HEK293 (cell line): ENCODE measurements at regions not wholly inside any gene's neighbourhood (a gene's known extent, or its start where the extent isn't known, plus 50 kb on each side); places are given as distances from the start of the nearest gene placed in this dataset.

ENCODE experiments used
- EGR2 ChIP-seq: fragments of 450-650 bp; formaldehyde crosslinking; IDR thresholded peaks from 2 replicates; pipeline ENCODE4 v1.5.1; 2016; ENCODE audit warnings: low read depth, missing biosample characterization, missing genetic modification characterization
- GLIS1 ChIP-seq: fragments of 450-650 bp; formaldehyde crosslinking; IDR thresholded peaks from 2 replicates; pipeline ENCODE4 v1.5.1; 2016; ENCODE audit warnings: missing biosample characterization, missing genetic modification characterization
- GLIS2 ChIP-seq: fragments of 450-650 bp; formaldehyde crosslinking; IDR thresholded peaks from 2 replicates; pipeline ENCODE4 v1.5.1; 2016; ENCODE audit warnings: missing biosample characterization, missing genetic modification characterization
- KLF1 ChIP-seq: fragments of 450-650 bp; formaldehyde crosslinking; IDR thresholded peaks from 2 replicates; pipeline ENCODE4 v1.5.1; 2016; ENCODE audit warnings: missing biosample characterization, missing genetic modification characterization
- KLF7 ChIP-seq: fragments of 450-650 bp; formaldehyde crosslinking; IDR thresholded peaks from 2 replicates; pipeline ENCODE4 v1.5.1; 2016; ENCODE audit warnings: missing biosample characterization, missing genetic modification characterization, borderline replicate concordance
- WT1 ChIP-seq: fragments of 450-650 bp; formaldehyde crosslinking; IDR thresholded peaks from 2 replicates; pipeline ENCODE4 v1.5.1; 2016; ENCODE audit warnings: missing biosample characterization, missing genetic modification characterization
- ZNF138 ChIP-seq: fragments of 450-650 bp; formaldehyde crosslinking; IDR thresholded peaks from 2 replicates; pipeline ENCODE4 v1.5.1; 2016; ENCODE audit warnings: missing biosample characterization, missing genetic modification characterization, borderline replicate concordance
- ZNF211 ChIP-seq: fragments of 450-650 bp; formaldehyde crosslinking; IDR thresholded peaks from 2 replicates; pipeline ENCODE4 v1.5.1; 2016; ENCODE audit warnings: low read depth, missing biosample characterization, missing genetic modification characterization
- ZNF248 ChIP-seq: fragments of 450-650 bp; formaldehyde crosslinking; IDR thresholded peaks from 2 replicates; pipeline ENCODE4 v1.5.1; 2017; ENCODE audit warnings: missing biosample characterization, missing genetic modification characterization
- ZNF274 ChIP-seq, 2 experiments: fragments of 200-500 bp in 1 of 2; fragments of 450-650 bp in 1 of 2; sonication (Bioruptor generic) in 1 of 2; formaldehyde crosslinking in 1 of 2; IDR thresholded peaks; 2 replicates each; pipeline versions ENCODE4 v1.5.1 to v1.6.1; 2014 to 2016; ENCODE audit warnings: borderline replicate concordance in 1 of 2, inconsistent platforms in 1 of 2, low read length in 1 of 2, missing biosample characterization in 1 of 2, missing genetic modification characterization in 1 of 2
- ZNF391 ChIP-seq: fragments of 450-650 bp; formaldehyde crosslinking; IDR thresholded peaks from 2 replicates; pipeline ENCODE4 v1.5.1; 2016; ENCODE audit warnings: low read depth, missing biosample characterization, missing genetic modification characterization, borderline replicate concordance
- ZNF394 ChIP-seq: fragments of 450-650 bp; formaldehyde crosslinking; IDR thresholded peaks from 2 replicates; pipeline ENCODE4 v1.5.1; 2016; ENCODE audit warnings: missing biosample characterization, missing genetic modification characterization, mild to moderate bottlenecking, moderate library complexity, borderline replicate concordance
- ZNF473 ChIP-seq: fragments of 450-650 bp; formaldehyde crosslinking; IDR thresholded peaks from 2 replicates; pipeline ENCODE4 v1.5.1; 2017; ENCODE audit warnings: missing biosample characterization, missing genetic modification characterization
- ZNF514 ChIP-seq: fragments of 450-650 bp; formaldehyde crosslinking; IDR thresholded peaks from 2 replicates; pipeline ENCODE4 v1.5.1; 2016; ENCODE audit warnings: missing biosample characterization, missing genetic modification characterization
- ZNF600 ChIP-seq: fragments of 450-650 bp; formaldehyde crosslinking; IDR thresholded peaks from 2 replicates; pipeline ENCODE4 v1.5.1; 2016; ENCODE audit warnings: missing biosample characterization, missing genetic modification characterization
- ZNF660 ChIP-seq: fragments of 450-650 bp; IDR thresholded peaks from 2 replicates; pipeline ENCODE4 v1.5.1; 2018; ENCODE audit warnings: missing biosample characterization, mild to moderate bottlenecking, missing genetic modification characterization
- ZNF677 ChIP-seq: fragments of 450-650 bp; IDR thresholded peaks from 2 replicates; pipeline ENCODE4 v1.5.0; 2018; ENCODE audit warnings: missing biosample characterization, mild to moderate bottlenecking, missing genetic modification characterization, moderate library complexity
- ZNF792 ChIP-seq: fragments of 450-650 bp; formaldehyde crosslinking; IDR thresholded peaks from 2 replicates; pipeline ENCODE4 v1.5.1; 2016; ENCODE audit warnings: missing biosample characterization, missing genetic modification characterization
- TF ChIP-seq, protein P1 (sequence below): fragments of 450-650 bp; formaldehyde crosslinking; conservative IDR thresholded peaks from 2 replicates; pipeline ENCODE4 v1.5.1; 2016; ENCODE audit warnings: low read depth, missing biosample characterization, missing genetic modification characterization
- TF ChIP-seq, protein P2 (sequence below): fragments of 450-650 bp; formaldehyde crosslinking; IDR thresholded peaks from 2 replicates; pipeline ENCODE4 v1.5.1; 2017; ENCODE audit warnings: missing biosample characterization, missing genetic modification characterization
- TF ChIP-seq, protein P3 (sequence below): sonication (generic); formaldehyde crosslinking; IDR thresholded peaks from 2 replicates; pipeline ENCODE4 v1.8.1; 2022; ENCODE audit warnings: mild to moderate bottlenecking, moderate library complexity, missing genetic modification reagents
- TF ChIP-seq, protein P4 (sequence below): fragments of 450-650 bp; formaldehyde crosslinking; IDR thresholded peaks from 2 replicates; pipeline ENCODE4 v1.5.1; 2016; ENCODE audit warnings: missing biosample characterization, missing genetic modification characterization
- TF ChIP-seq, protein P5 (sequence below): fragments of 450-650 bp; formaldehyde crosslinking; IDR thresholded peaks from 2 replicates; pipeline ENCODE4 v1.5.1; 2016; ENCODE audit warnings: missing biosample characterization, missing genetic modification characterization
- TF ChIP-seq, protein P6 (sequence below): fragments of 450-650 bp; formaldehyde crosslinking; IDR thresholded peaks from 2 replicates; pipeline ENCODE4 v1.5.1; 2016; ENCODE audit warnings: missing biosample characterization, missing genetic modification characterization

DNA sequence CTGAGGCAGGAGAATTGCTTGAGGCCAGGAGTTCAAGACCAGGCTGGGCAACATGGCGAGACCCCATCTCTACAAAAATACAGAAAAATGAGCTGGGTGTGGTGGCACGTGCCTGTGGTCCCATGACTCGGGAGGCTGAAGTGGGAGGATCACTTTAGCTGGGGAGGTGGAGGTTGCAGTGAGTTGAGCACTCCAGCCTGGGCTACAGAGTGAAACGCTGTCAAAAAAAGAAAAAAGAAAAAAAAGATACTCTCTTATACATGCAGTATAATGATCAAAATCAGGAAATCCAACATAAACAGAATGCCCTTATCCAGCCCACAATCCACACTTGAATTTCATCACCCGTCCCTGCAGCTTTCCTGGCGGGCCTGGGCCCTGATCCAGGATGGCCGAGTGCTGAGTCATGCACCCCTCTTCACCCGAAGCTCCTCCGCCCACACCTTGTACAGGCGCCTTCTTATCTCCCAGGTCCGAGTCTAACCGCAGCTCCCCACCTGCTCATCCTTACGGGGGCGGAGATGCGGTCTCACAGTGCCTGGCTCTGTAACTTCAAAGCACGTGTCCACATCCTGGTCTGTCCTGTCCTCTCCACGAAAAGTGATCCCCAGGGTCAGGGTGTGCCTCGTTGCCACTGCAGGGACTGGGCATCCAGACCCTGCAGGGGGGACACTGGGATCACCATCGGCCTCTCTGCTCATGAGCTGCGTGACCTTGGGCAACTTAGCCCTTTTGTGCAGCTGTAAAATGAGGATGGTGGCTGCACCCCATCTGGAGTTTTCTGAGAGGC, 120.2 kb upstream of the SLC45A1 start (continued):
- TF ChIP-seq ZNF138 (no peak), EGR2 (peak; percentile 94), ZNF391 (no peak), ZNF274 (IDR thresholded peaks at IDR 0.05; ENCODE audit: low read length) (no peak), ZNF274 (tag by site-specific recombination; IDR thresholded peaks at IDR 0.05; ENCODE audit: borderline replicate concordance) (no peak), ZNF514 (tag by site-specific recombination) (no peak), GLIS1 (tag by site-specific recombination) (peak; percentile 48; the same call in 1 of the 2 replicates), ZNF248 (tag by site-specific recombination) (no peak), KLF1 (tag by site-specific recombination) (peak; percentile 62), GLIS2 (tag by site-specific recombination) (peak; percentile 56), WT1 (tag by site-specific recombination) (no peak), ZNF473 (tag by site-specific recombination) (no peak), ZNF677 (tag by site-specific recombination) (no peak), ZNF792 (tag by site-specific recombination) (no peak; the same call in 1 of the 2 replicates), ZNF600 (tag by site-specific recombination) (peak; percentile 76; the same call in 1 of the 2 replicates), KLF7 (tag by site-specific recombination) (no peak), ZNF394 (tag by site-specific recombination) (no peak; the same call in 1 of the 2 replicates), ZNF660 (tag by site-specific recombination) (peak; percentile 68; the same call in 1 of the 2 replicates), ZNF211 (tag by site-specific recombination) (no peak)
- TF ChIP-seq, protein P1, sequence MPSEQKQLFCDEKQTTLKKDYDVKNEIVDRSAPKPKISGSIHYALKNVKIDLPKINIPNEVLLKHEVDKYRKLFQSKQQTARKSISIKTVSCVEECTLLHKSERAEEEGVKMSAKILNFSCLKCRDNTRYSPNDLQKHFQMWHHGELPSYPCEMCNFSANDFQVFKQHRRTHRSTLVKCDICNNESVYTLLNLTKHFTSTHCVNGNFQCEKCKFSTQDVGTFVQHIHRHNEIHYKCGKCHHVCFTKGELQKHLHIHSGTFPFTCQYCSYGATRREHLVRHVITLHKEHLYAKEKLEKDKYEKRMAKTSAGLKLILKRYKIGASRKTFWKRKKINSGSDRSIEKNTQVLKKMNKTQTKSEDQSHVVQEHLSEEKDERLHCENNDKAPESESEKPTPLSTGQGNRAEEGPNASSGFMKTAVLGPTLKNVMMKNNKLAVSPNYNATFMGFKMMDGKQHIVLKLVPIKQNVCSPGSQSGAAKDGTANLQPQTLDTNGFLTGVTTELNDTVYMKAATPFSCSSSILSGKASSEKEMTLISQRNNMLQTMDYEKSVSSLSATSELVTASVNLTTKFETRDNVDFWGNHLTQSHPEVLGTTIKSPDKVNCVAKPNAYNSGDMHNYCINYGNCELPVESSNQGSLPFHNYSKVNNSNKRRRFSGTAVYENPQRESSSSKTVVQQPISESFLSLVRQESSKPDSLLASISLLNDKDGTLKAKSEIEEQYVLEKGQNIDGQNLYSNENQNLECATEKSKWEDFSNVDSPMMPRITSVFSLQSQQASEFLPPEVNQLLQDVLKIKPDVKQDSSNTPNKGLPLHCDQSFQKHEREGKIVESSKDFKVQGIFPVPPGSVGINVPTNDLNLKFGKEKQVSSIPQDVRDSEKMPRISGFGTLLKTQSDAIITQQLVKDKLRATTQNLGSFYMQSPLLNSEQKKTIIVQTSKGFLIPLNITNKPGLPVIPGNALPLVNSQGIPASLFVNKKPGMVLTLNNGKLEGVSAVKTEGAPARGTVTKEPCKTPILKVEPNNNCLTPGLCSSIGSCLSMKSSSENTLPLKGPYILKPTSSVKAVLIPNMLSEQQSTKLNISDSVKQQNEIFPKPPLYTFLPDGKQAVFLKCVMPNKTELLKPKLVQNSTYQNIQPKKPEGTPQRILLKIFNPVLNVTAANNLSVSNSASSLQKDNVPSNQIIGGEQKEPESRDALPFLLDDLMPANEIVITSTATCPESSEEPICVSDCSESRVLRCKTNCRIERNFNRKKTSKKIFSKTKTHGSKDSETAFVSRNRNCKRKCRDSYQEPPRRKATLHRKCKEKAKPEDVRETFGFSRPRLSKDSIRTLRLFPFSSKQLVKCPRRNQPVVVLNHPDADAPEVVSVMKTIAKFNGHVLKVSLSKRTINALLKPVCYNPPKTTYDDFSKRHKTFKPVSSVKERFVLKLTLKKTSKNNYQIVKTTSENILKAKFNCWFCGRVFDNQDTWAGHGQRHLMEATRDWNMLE (tag by site-specific recombination) = peak; percentile 34; the same call in 1 of the 2 replicates
- TF ChIP-seq, protein P2, sequence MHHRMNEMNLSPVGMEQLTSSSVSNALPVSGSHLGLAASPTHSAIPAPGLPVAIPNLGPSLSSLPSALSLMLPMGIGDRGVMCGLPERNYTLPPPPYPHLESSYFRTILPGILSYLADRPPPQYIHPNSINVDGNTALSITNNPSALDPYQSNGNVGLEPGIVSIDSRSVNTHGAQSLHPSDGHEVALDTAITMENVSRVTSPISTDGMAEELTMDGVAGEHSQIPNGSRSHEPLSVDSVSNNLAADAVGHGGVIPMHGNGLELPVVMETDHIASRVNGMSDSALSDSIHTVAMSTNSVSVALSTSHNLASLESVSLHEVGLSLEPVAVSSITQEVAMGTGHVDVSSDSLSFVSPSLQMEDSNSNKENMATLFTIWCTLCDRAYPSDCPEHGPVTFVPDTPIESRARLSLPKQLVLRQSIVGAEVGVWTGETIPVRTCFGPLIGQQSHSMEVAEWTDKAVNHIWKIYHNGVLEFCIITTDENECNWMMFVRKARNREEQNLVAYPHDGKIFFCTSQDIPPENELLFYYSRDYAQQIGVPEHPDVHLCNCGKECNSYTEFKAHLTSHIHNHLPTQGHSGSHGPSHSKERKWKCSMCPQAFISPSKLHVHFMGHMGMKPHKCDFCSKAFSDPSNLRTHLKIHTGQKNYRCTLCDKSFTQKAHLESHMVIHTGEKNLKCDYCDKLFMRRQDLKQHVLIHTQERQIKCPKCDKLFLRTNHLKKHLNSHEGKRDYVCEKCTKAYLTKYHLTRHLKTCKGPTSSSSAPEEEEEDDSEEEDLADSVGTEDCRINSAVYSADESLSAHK (tag by site-specific recombination) = no peak
- TF ChIP-seq, protein P3, sequence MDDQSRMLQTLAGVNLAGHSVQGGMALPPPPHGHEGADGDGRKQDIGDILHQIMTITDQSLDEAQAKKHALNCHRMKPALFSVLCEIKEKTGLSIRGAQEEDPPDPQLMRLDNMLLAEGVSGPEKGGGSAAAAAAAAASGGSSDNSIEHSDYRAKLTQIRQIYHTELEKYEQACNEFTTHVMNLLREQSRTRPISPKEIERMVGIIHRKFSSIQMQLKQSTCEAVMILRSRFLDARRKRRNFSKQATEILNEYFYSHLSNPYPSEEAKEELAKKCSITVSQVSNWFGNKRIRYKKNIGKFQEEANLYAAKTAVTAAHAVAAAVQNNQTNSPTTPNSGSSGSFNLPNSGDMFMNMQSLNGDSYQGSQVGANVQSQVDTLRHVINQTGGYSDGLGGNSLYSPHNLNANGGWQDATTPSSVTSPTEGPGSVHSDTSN = no peak
- TF ChIP-seq, protein P4, sequence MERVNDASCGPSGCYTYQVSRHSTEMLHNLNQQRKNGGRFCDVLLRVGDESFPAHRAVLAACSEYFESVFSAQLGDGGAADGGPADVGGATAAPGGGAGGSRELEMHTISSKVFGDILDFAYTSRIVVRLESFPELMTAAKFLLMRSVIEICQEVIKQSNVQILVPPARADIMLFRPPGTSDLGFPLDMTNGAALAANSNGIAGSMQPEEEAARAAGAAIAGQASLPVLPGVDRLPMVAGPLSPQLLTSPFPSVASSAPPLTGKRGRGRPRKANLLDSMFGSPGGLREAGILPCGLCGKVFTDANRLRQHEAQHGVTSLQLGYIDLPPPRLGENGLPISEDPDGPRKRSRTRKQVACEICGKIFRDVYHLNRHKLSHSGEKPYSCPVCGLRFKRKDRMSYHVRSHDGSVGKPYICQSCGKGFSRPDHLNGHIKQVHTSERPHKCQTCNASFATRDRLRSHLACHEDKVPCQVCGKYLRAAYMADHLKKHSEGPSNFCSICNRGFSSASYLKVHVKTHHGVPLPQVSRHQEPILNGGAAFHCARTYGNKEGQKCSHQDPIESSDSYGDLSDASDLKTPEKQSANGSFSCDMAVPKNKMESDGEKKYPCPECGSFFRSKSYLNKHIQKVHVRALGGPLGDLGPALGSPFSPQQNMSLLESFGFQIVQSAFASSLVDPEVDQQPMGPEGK (tag by site-specific recombination) = peak; percentile 87
- TF ChIP-seq, protein P5, sequence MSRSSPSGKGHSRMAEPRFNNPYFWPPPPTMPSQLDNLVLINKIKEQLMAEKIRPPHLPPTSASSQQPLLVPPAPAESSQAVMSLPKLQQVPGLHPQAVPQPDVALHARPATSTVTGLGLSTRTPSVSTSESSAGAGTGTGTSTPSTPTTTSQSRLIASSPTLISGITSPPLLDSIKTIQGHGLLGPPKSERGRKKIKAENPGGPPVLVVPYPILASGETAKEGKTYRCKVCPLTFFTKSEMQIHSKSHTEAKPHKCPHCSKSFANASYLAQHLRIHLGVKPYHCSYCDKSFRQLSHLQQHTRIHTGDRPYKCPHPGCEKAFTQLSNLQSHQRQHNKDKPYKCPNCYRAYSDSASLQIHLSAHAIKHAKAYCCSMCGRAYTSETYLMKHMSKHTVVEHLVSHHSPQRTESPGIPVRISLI (tag by site-specific recombination) = no peak
- TF ChIP-seq, protein P6, sequence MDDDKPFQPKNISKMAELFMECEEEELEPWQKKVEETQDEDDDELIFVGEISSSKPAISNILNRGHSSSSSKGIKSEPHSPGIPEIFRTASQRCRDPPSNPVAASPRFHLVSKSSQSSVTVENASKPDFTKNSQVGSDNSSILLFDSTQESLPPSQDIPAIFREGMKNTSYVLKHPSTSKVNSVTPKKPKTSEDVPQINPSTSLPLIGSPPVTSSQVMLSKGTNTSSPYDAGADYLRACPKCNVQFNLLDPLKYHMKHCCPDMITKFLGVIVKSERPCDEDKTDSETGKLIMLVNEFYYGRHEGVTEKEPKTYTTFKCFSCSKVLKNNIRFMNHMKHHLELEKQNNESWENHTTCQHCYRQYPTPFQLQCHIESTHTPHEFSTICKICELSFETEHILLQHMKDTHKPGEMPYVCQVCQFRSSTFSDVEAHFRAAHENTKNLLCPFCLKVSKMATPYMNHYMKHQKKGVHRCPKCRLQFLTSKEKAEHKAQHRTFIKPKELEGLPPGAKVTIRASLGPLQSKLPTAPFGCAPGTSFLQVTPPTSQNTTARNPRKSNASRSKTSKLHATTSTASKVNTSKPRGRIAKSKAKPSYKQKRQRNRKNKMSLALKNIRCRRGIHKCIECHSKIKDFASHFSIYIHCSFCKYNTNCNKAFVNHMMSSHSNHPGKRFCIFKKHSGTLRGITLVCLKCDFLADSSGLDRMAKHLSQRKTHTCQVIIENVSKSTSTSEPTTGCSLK (tag by site-specific recombination) = no peak
